OCI-LY1 (cell line): ENCODE measurements at regions not wholly inside any gene's neighbourhood (a gene's known extent, or its start where the extent isn't known, plus 50 kb on each side); places are given as distances from the start of the nearest gene placed in this dataset.

Source experiments
- EZH2 ChIP-seq: fragments of 200-600 bp; sonication (generic), shearing (Covaris generic); IDR thresholded peaks from 2 replicates; pipeline ENCODE4 v1.8.0; 2017; ENCODE audit warnings: borderline replicate concordance, mixed run types, mild to moderate bottlenecking, antibody characterized with exemption, low read length, moderate library complexity, mixed read lengths
- TF ChIP-seq, protein P1 (sequence below): fragments of 200-600 bp; sonication (generic), shearing (Covaris generic); IDR thresholded peaks from 2 replicates; pipeline ENCODE4 v1.5.1; 2017; ENCODE audit warnings: mild to moderate bottlenecking, antibody characterized with exemption, low read length, moderate library complexity, mixed read lengths

DNA sequence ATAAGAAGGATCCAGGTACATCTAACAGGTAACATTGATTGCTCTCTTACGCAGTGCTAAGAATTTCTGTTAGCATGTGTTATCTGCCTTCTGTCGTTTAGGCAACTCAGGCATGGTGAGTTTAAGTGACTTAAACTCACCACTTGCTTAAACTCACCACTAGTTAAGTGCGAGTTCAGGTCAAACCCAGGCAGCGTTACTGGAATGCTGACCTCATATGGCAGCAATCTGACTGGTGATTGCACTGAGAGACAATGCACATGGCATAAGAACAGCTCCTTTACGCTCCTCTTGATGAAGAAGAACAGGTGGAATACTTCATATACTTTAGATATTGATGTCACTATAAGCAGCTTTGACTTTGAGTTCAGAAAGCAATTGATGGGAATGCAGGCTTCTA is 954.1 kb downstream of the SOCS6 start:
- TF ChIP-seq EZH2 = no peak
- TF ChIP-seq, protein P1, sequence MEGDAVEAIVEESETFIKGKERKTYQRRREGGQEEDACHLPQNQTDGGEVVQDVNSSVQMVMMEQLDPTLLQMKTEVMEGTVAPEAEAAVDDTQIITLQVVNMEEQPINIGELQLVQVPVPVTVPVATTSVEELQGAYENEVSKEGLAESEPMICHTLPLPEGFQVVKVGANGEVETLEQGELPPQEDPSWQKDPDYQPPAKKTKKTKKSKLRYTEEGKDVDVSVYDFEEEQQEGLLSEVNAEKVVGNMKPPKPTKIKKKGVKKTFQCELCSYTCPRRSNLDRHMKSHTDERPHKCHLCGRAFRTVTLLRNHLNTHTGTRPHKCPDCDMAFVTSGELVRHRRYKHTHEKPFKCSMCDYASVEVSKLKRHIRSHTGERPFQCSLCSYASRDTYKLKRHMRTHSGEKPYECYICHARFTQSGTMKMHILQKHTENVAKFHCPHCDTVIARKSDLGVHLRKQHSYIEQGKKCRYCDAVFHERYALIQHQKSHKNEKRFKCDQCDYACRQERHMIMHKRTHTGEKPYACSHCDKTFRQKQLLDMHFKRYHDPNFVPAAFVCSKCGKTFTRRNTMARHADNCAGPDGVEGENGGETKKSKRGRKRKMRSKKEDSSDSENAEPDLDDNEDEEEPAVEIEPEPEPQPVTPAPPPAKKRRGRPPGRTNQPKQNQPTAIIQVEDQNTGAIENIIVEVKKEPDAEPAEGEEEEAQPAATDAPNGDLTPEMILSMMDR = no peak
